H1 (cell line): ENCODE measurements at regions not wholly inside any gene's neighbourhood (a gene's known extent, or its start where the extent isn't known, plus 50 kb on each side); places are given as distances from the start of the nearest gene placed in this dataset.

Experiments used
- CTCF ChIA-PET: fragments of 300-600 bp; sonication (Branson Sonifier 250); formaldehyde crosslinking; loops from one replicate; lab custom pipeline; 2021; ENCODE audit not compliant: partially characterized antibody; lab: Charles Lee
- POLR2A ChIA-PET: fragments of 300-600 bp; sonication (Branson Sonifier 250); formaldehyde crosslinking; loops from one replicate; lab custom pipeline; 2021; ENCODE audit warnings: inconsistent platforms; ENCODE audit not compliant: partially characterized antibody; lab: Charles Lee
- DNase-seq, 2 experiments: peaks; one replicate each; pipeline versions ENCODE4 v3.0.0 to v3.0.0-alpha.2; 2010 to 2022; ENCODE audit warnings: low spot score in 2 of 2, low read depth in 1 of 2, mixed read lengths in 1 of 2
- FAIRE-seq: peaks from 2 replicates; lab custom pipeline; 2011; peaks lifted over from hg19 to GRCh38; lab: Jason Lieb, UNC
- H2AFZ ChIP-seq: 2 replicates; pipeline ENCODE4 v1.8.1; 2012; ENCODE audit warnings: low read length, inconsistent platforms
- H2AK5ac ChIP-seq: 2 replicates; pipeline ENCODE4 v1.6.1; 2013; ENCODE audit warnings: low read depth, low read length
- H2BK120ac ChIP-seq: replicated peaks from 2 replicates; pipeline ENCODE3; 2013; ENCODE audit warnings: low read depth, low read length, inconsistent platforms
- H2BK12ac ChIP-seq: 2 replicates; pipeline ENCODE4 v1.6.1; 2013; ENCODE audit warnings: low read depth, low read length
- H2BK15ac ChIP-seq: 2 replicates; pipeline ENCODE4 v1.6.1; 2013; ENCODE audit warnings: low read length
- H2BK20ac ChIP-seq: 2 replicates; pipeline ENCODE4 v1.6.1; 2013; ENCODE audit warnings: low read length
- H2BK5ac ChIP-seq: 2 replicates; pipeline ENCODE4 v1.6.1; 2013; ENCODE audit warnings: low read depth, low read length
- H3K14ac ChIP-seq: 2 replicates; pipeline ENCODE4 v1.6.1; 2013; ENCODE audit warnings: inconsistent platforms; ENCODE audit not compliant: insufficient read length
- H3K18ac ChIP-seq: 2 replicates; pipeline ENCODE4 v1.6.1; 2013; ENCODE audit warnings: low read length; ENCODE audit errors: extremely low read depth
- H3K23ac ChIP-seq: 2 replicates; pipeline ENCODE4 v1.6.1; 2013; ENCODE audit warnings: inconsistent platforms; ENCODE audit not compliant: insufficient read length
- H3K23me2 ChIP-seq: 2 replicates; pipeline ENCODE4 v1.6.1; 2013; ENCODE audit warnings: low read depth, low read length
- H3K27ac ChIP-seq: 2 replicates; pipeline ENCODE4 v1.6.1; 2011; ENCODE audit warnings: low read depth, low read length, inconsistent platforms
- H3K27me3 ChIP-seq, 4 experiments: replicated peaks in 1 of 4; 1 replicate in 1 of 4; 2 replicates in 3 of 4; pipeline versions ENCODE4 v1.6.1 to v1.8.1; 2011 to 2013; ENCODE audit warnings: low read length in 3 of 4, mild to moderate bottlenecking in 3 of 4, inconsistent platforms in 2 of 4, mixed read lengths in 2 of 4, moderate library complexity in 1 of 4; ENCODE audit not compliant: control insufficient read depth in 3 of 4, insufficient read depth in 3 of 4; ENCODE audit errors: extremely low read depth in 1 of 4
- H3K36me3 ChIP-seq, 4 experiments: 2 replicates each; pipeline versions ENCODE4 v1.6.1 to v1.8.1; 2011 to 2013; ENCODE audit warnings: mild to moderate bottlenecking in 4 of 4, low read length in 3 of 4, moderate library complexity in 2 of 4, control low read depth in 1 of 4, inconsistent platforms in 1 of 4; ENCODE audit not compliant: insufficient read depth in 4 of 4, control insufficient read depth in 2 of 4
- H3K4ac ChIP-seq: replicated peaks from 2 replicates; pipeline ENCODE3; 2013; ENCODE audit warnings: low read length, low read depth, mixed read lengths, inconsistent platforms; ENCODE audit not compliant: insufficient read length
- H3K4me1 ChIP-seq, 4 experiments: replicated peaks in 1 of 4; 1 replicate in 1 of 4; 2 replicates in 3 of 4; pipeline versions ENCODE4 v1.6.1 to v1.8.1; 2011 to 2013; ENCODE audit warnings: low read length in 3 of 4, inconsistent platforms in 2 of 4, mixed read lengths in 1 of 4; ENCODE audit not compliant: insufficient read depth in 4 of 4, control insufficient read depth in 3 of 4
- H3K4me2 ChIP-seq, 2 experiments: 2 replicates each; pipeline versions ENCODE4 v1.6.1 to v1.8.1; 2011 to 2013; ENCODE audit warnings: low read depth in 2 of 2, low read length in 2 of 2, control low read depth in 1 of 2, inconsistent platforms in 1 of 2, mild to moderate bottlenecking in 1 of 2; ENCODE audit not compliant: insufficient read depth in 1 of 2
- H3K4me3 ChIP-seq, 4 experiments: fragments of 200-600, 300-600 bp in 1 of 4; sonication (generic), shearing (Covaris generic), sonication (Bioruptor Twin) in 1 of 4; 2 replicates each; pipeline versions ENCODE4 v1.5.1 to v1.8.1; 2011 to 2016; ENCODE audit warnings: low read length in 4 of 4, low read depth in 3 of 4, control low read depth in 2 of 4, inconsistent platforms in 2 of 4, mild to moderate bottlenecking in 2 of 4, mixed read lengths in 1 of 4, moderate library complexity in 1 of 4; ENCODE audit not compliant: insufficient read depth in 2 of 4; ENCODE audit errors: extremely low read depth in 1 of 4
- H3K56ac ChIP-seq: replicated peaks from 2 replicates; pipeline ENCODE3; 2013; ENCODE audit warnings: low read depth, mild to moderate bottlenecking, mixed read lengths, low read length, inconsistent platforms; ENCODE audit not compliant: insufficient read length
- H3K79me1 ChIP-seq: 2 replicates; pipeline ENCODE4 v1.6.1; 2013; ENCODE audit warnings: low read depth, low read length, control low read depth
- H3K79me2 ChIP-seq, 2 experiments: 2 replicates each; pipeline versions ENCODE4 v1.6.1 to v1.8.1; 2012 to 2013; ENCODE audit warnings: low read length in 2 of 2, mild to moderate bottlenecking in 2 of 2, inconsistent platforms in 1 of 2; ENCODE audit not compliant: insufficient read depth in 2 of 2, control insufficient read depth in 1 of 2
- H3K9ac ChIP-seq, 4 experiments: replicated peaks in 1 of 4; 1 replicate in 1 of 4; 2 replicates in 3 of 4; pipeline versions ENCODE4 v1.6.1 to v1.8.1; 2011 to 2013; ENCODE audit warnings: low read depth in 3 of 4, low read length in 3 of 4, control low read depth in 2 of 4, mild to moderate bottlenecking in 2 of 4, moderate library complexity in 2 of 4, inconsistent platforms in 1 of 4; ENCODE audit errors: extremely low read depth in 1 of 4
- H3K9me3 ChIP-seq, 2 experiments: 2 replicates each; pipeline versions ENCODE4 v1.6.1 to v1.8.1; 2012 to 2013; ENCODE audit warnings: mild to moderate bottlenecking in 2 of 2, moderate library complexity in 2 of 2, control low read depth in 1 of 2, inconsistent platforms in 1 of 2, low read depth in 1 of 2, low read length in 1 of 2, mixed read lengths in 1 of 2; ENCODE audit not compliant: insufficient read depth in 2 of 2
- H4K20me1 ChIP-seq, 2 experiments: replicated peaks in 1 of 2; 2 replicates each; pipeline versions ENCODE3 to v1.8.1; 2011 to 2013; ENCODE audit warnings: inconsistent platforms in 2 of 2, low read length in 2 of 2, mild to moderate bottlenecking in 1 of 2; ENCODE audit not compliant: insufficient read depth in 2 of 2, control insufficient read depth in 1 of 2
- H4K5ac ChIP-seq: 2 replicates; pipeline ENCODE4 v1.6.1; 2013; ENCODE audit warnings: low read length, low read depth, mixed read lengths, inconsistent platforms; ENCODE audit not compliant: insufficient read length
- H4K8ac ChIP-seq: 2 replicates; pipeline ENCODE4 v1.8.0; 2013; ENCODE audit warnings: mild to moderate bottlenecking, moderate library complexity, low read length, inconsistent platforms; ENCODE audit not compliant: insufficient read depth; ENCODE audit errors: extremely low read depth
- H4K91ac ChIP-seq: replicated peaks from 2 replicates; pipeline ENCODE3; 2013; ENCODE audit warnings: low read length, mixed read lengths, inconsistent platforms; ENCODE audit not compliant: insufficient read length
- ATF2 ChIP-seq: IDR thresholded peaks from 2 replicates; pipeline ENCODE4 v1.6.1; 2012; ENCODE audit warnings: low read length, inconsistent platforms
- CEBPB ChIP-seq: IDR thresholded peaks from 2 replicates; pipeline ENCODE4 v1.6.1; 2012; ENCODE audit warnings: low read depth, low read length
- CHD1 ChIP-seq: IDR thresholded peaks from 2 replicates; pipeline ENCODE4 v1.6.1; 2012; ENCODE audit warnings: low read depth, low read length, improper control_type of control experiment
- EGR1 ChIP-seq: IDR thresholded peaks from 2 replicates; pipeline ENCODE4 v1.6.1; 2011; ENCODE audit warnings: low read depth, low read length, borderline replicate concordance
- GABPA ChIP-seq: IDR thresholded peaks from 2 replicates; pipeline ENCODE4 v1.6.1; 2011; ENCODE audit warnings: mild to moderate bottlenecking, low read length, moderate library complexity, borderline replicate concordance; ENCODE audit not compliant: insufficient read depth
- JUN ChIP-seq: IDR thresholded peaks from 2 replicates; pipeline ENCODE4 v1.6.1; 2011; ENCODE audit warnings: low read depth, mild to moderate bottlenecking, improper control_type of control experiment, low read length
- MAX ChIP-seq: IDR thresholded peaks from 2 replicates; pipeline ENCODE4 v1.6.1; 2012; ENCODE audit warnings: inconsistent platforms
- NRF1 ChIP-seq: IDR thresholded peaks from 2 replicates; pipeline ENCODE4 v1.6.1; 2011; ENCODE audit warnings: mild to moderate bottlenecking, low read depth, low read length, improper control_type of control experiment
- RBBP5 ChIP-seq: IDR thresholded peaks from 2 replicates; pipeline ENCODE4 v1.7.1; 2012; ENCODE audit warnings: low read depth, mild to moderate bottlenecking, inconsistent platforms, low read length, moderate library complexity, borderline replicate concordance
- SIX5 ChIP-seq: IDR thresholded peaks from 2 replicates; pipeline ENCODE4 v1.6.1; 2011; ENCODE audit warnings: mild to moderate bottlenecking, low read depth, low read length
- USF2 ChIP-seq: IDR thresholded peaks from 2 replicates; pipeline ENCODE4 v1.6.1; 2011; ENCODE audit warnings: low read length, improper control_type of control experiment
- ZNF274 ChIP-seq: IDR thresholded peaks from 2 replicates; pipeline ENCODE4 v1.7.0; 2012; ENCODE audit warnings: low read length, borderline replicate concordance; ENCODE audit errors: extremely low read depth
- WGBS, 2 experiments: shearing (Covaris generic) in 1 of 2; methylation state at CpG; one replicate each; pipeline versions ENCODE4 v1.1.6 to v1.1.7; 2013 to 2015; ENCODE audit warnings: low lambda C conversion rate in 2 of 2, mixed read lengths in 2 of 2, inconsistent platforms in 1 of 2, low coverage in 1 of 2, missing lambda C conversion rate in 1 of 2; ENCODE audit not compliant: insufficient replicate concordance in 2 of 2, insufficient coverage in 1 of 2, insufficient read length in 1 of 2; ENCODE audit errors: extremely low coverage in 1 of 2, missing lambda C conversion rate in 1 of 2; 5-methylcytosine and 5-hydroxymethylcytosine counted together

DNA sequence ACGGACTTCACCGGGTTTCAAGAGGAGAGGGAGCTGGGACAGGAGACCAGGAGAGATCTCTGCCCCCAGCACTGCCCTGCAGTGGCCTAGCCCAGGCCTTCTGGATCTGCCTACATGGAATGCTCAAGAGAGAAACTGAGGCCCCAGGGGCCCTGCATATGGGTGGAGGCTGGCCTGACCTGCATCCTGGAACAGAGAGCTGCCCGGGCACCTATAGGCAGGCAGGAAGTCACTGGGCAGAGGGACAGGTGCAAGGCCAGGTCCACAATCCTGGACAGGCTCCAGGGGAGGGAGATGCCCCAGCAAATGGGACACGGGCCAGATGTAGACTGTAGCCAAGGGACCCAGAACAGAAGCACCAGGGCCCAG is 98.5 kb upstream of the RUFY1 start:
- Histone ChIP-seq H2BK5ac (no peak overlapping the region), H4K91ac (no peak overlapping the region), H3K56ac (no peak overlapping the region), H2AFZ (no peak overlapping the region), H4K20me1 (no peaks in the 10 kb centered on the region), H3K4me1 (no peaks in the 10 kb centered on the region), H2BK120ac (no peak overlapping the region), H2BK20ac (no peak overlapping the region), H4K8ac (no peak overlapping the region), H3K27me3 (no peaks in the 10 kb centered on the region), H3K14ac (no peak overlapping the region), H3K4ac (no peak overlapping the region), H3K9me3 (peaks cover 24 to 31% of the 10 kb centered on the region in 2 experiments), H3K4me3 (no peak overlapping the region), H3K9ac (no peak overlapping the region), H3K23me2 (no peaks in the 10 kb centered on the region), H3K79me1 (no peaks in the 10 kb centered on the region), H3K36me3 (no peaks in the 10 kb centered on the region), H3K18ac (no peak overlapping the region), H3K23ac (no peak overlapping the region), H2BK12ac (no peak overlapping the region), H3K4me2 (no peak overlapping the region), H2AK5ac (no peak overlapping the region), H2BK15ac (no peak overlapping the region), H4K5ac (no peak overlapping the region), H3K27ac (no peak overlapping the region), H3K79me2 (no peaks in the 10 kb centered on the region)
- ChIA-PET POLR2A (no interaction called here), CTCF (no interaction called here)
- 91% methylated on average over 4 of the region's 4 CpGs; no CpG with 5 or more reads in 1 of the 2 experiments for WGBS, 2 experiments
- TF ChIP-seq RBBP5: no peak
- TF ChIP-seq CEBPB: no peak
- no peak for TF ChIP-seq ZNF274
- TF ChIP-seq NRF1: no peak
- TF ChIP-seq USF2: no peak
- no peak for TF ChIP-seq EGR1
- no peak for TF ChIP-seq SIX5
- no peak for TF ChIP-seq CHD1
- TF ChIP-seq ATF2: no peak
- no peak for TF ChIP-seq MAX
- TF ChIP-seq GABPA: no peak
- no peak for TF ChIP-seq JUN
- DNase-seq: no peak
- FAIRE-seq: no peak
